ENCODE measurements at regions not wholly inside any gene's neighbourhood (a gene's known extent, or its start where the extent isn't known, plus 50 kb on each side); places are given as distances from the start of the nearest gene placed in this dataset.

- intact Hi-C loops (cut with micrococcal nuclease; ENCODE audit: unreplicated experiment), result no loop called here
- Histone ChIP-seq H2AFZ (no peak overlapping the region), H3K4me2 (no peak overlapping the region), H3K9me2 (ENCODE audit: insufficient read depth) (no peaks in the 10 kb centered on the region), H3K9me3 (ENCODE audit: insufficient read depth, low read depth) (no peaks in the 10 kb centered on the region), H3K4me3 (no peak overlapping the region), H4K20me1 (ENCODE audit: insufficient read depth) (no peaks in the 10 kb centered on the region), H3K27ac (no peak overlapping the region), H3K4me1 (replicated peaks; ENCODE audit: insufficient read depth) (peaks cover 16% of the 10 kb centered on the region), H3F3A (ENCODE audit: insufficient read depth, low read depth) (peaks cover 9% of the 10 kb centered on the region; the same call in 1 of the 2 replicates), H3K27me3 (ENCODE audit: insufficient read depth, low read depth) (no peaks in the 10 kb centered on the region), H3K79me2 (ENCODE audit: low read depth) (no peaks in the 10 kb centered on the region), H3K36me3 (ENCODE audit: low read depth) (no peaks in the 10 kb centered on the region)
- BruUV-seq (replicated peaks), result no TSS peak
- ChIA-PET POLR2A (ENCODE audit: unreplicated experiment) (no interaction called here), CTCF (no interaction called here)
- TF ChIP-seq CTCF (conservative IDR thresholded peaks at IDR 0.05) (no peak), EZH2 (IDR thresholded peaks at IDR 0.05; ENCODE audit: low read depth) (no peak)
- no peak for DNase-seq
Observed at GRCh38 chr4:11592276-11592675, 163.6 kb upstream of the HS3ST1 start.

DNA sequence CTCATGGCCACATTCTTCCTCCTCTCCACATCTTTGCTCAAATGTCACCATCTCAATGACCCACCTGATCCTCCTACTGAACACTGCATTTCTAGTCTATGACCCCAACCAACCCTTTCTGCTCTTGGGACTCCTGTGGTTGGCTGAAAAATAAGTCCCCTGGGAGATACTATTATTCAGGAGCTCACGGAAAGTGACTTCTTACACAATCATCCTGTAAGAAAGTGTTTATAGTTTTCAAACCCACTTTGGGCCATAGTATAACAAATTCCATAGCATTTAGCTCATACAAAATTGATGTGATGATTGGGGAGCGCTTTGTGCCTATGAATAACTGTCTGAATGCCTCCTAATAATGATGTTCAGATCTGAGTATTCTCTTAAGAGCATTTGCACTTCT lies 161.4 kb upstream of the HS3ST1 start:
- no peaks in the 10 kb centered on the region for H3K9me3 ChIP-seq (ENCODE audit: insufficient read depth, low read depth)
- peaks cover 19% of the 10 kb centered on the region; the same call in 1 of the 2 replicates for H3F3A ChIP-seq (ENCODE audit: insufficient read depth, low read depth)
- intact Hi-C loops (cut with micrococcal nuclease; ENCODE audit: unreplicated experiment), result no loop called here
- H4K20me1 ChIP-seq (ENCODE audit: insufficient read depth), result no peaks in the 10 kb centered on the region
- no peaks in the 10 kb centered on the region for H3K9me2 ChIP-seq (ENCODE audit: insufficient read depth)
- no peaks in the 10 kb centered on the region for H3K27me3 ChIP-seq (ENCODE audit: insufficient read depth, low read depth)
- peak overlapping the region; percentile 39 for H3K4me2 ChIP-seq
- CTCF ChIA-PET, result no interaction called here
- peak overlapping the region; percentile 63 for H3K27ac ChIP-seq
- DNase-seq, result no peak
- H2AFZ ChIP-seq, result no peak overlapping the region
- H3K79me2 ChIP-seq (ENCODE audit: low read depth), result no peaks in the 10 kb centered on the region
- no peaks in the 10 kb centered on the region for H3K36me3 ChIP-seq (ENCODE audit: low read depth)
- no TSS peak for BruUV-seq (replicated peaks)
- H3K4me3 ChIP-seq, result no peak overlapping the region
- TF ChIP-seq CTCF (conservative IDR thresholded peaks at IDR 0.05) (no peak), EZH2 (IDR thresholded peaks at IDR 0.05; ENCODE audit: low read depth) (no peak)
- peaks cover 26% of the 10 kb centered on the region for H3K4me1 ChIP-seq (replicated peaks; ENCODE audit: insufficient read depth)
- POLR2A ChIA-PET (ENCODE audit: unreplicated experiment), result no interaction called here

GRCh38 chr4:11589676-11590075 lies 161.0 kb upstream of the HS3ST1 start:
- CTCF ChIA-PET, result no interaction called here
- H3K36me3 ChIP-seq (ENCODE audit: low read depth), result no peaks in the 10 kb centered on the region
- no peak overlapping the region for H2AFZ ChIP-seq
- peaks cover 21% of the 10 kb centered on the region; the same call in 1 of the 2 replicates for H3F3A ChIP-seq (ENCODE audit: insufficient read depth, low read depth)
- H3K79me2 ChIP-seq (ENCODE audit: low read depth), result no peaks in the 10 kb centered on the region
- peak overlapping the region; percentile 63 for H3K27ac ChIP-seq
- peak overlapping the region; percentile 39 for H3K4me2 ChIP-seq
- peak; percentile 22 to 77 for DNase-seq
- no peaks in the 10 kb centered on the region for H4K20me1 ChIP-seq (ENCODE audit: insufficient read depth)
- peaks cover 30% of the 10 kb centered on the region for H3K4me1 ChIP-seq (replicated peaks; ENCODE audit: insufficient read depth)
- no peak for TF ChIP-seq EZH2 (IDR thresholded peaks at IDR 0.05; ENCODE audit: low read depth)
- no peak for TF ChIP-seq CTCF (conservative IDR thresholded peaks at IDR 0.05)
- no TSS peak for BruUV-seq (replicated peaks)
- no peaks in the 10 kb centered on the region for H3K27me3 ChIP-seq (ENCODE audit: insufficient read depth, low read depth)
- no peak overlapping the region for H3K4me3 ChIP-seq
- POLR2A ChIA-PET (ENCODE audit: unreplicated experiment), result no interaction called here
- intact Hi-C loops (cut with micrococcal nuclease; ENCODE audit: unreplicated experiment), result loop anchor here (1.0 to 10.0 kb wide), 2 partner anchors 8 to 45 kb away; no protein-coding TSS in a partner anchor
- H3K9me2 ChIP-seq (ENCODE audit: insufficient read depth), result no peaks in the 10 kb centered on the region
- H3K9me3 ChIP-seq (ENCODE audit: insufficient read depth, low read depth), result no peaks in the 10 kb centered on the region

Data from PC-9 (cell line).